OCI-LY7 (cell line): ENCODE measurements at regions not wholly inside any gene's neighbourhood (a gene's known extent, or its start where the extent isn't known, plus 50 kb on each side); places are given as distances from the start of the nearest gene placed in this dataset.

ENCODE experiments used
- BruUV-seq: library from RNA; stranded (reverse); fragments of 400-500 nt; replicated peaks from 2 replicates; lab custom pipeline; 2021; lab: Mats Ljungman, UMichigan
- CTCF ChIA-PET: fragments of 300-600 bp; sonication (Branson Sonifier 250); formaldehyde crosslinking; loops from one replicate; lab custom pipeline; 2022; ENCODE audit warnings: antibody characterized with exemption; ENCODE audit not compliant: unreplicated experiment; lab: Charles Lee
- POLR2A ChIA-PET: fragments of 300-600 bp; sonication (Branson Sonifier 250); formaldehyde crosslinking; loops from one replicate; lab custom pipeline; 2022; ENCODE audit warnings: antibody characterized with exemption; lab: Charles Lee
- DNase-seq: peaks from one replicate; pipeline ENCODE4 v3.0.0-alpha.2; 2015; ENCODE audit warnings: low spot score
- H2AFZ ChIP-seq: fragments of 200-600 bp; sonication (generic), shearing (Covaris generic); 2 replicates; pipeline ENCODE4 v1.6.1; 2014; ENCODE audit warnings: mild to moderate bottlenecking, antibody characterized with exemption, low read length, moderate library complexity
- H3K27ac ChIP-seq: fragments of 200-600 bp; sonication (generic); 2 replicates; pipeline ENCODE4 v1.5.1; 2014; ENCODE audit warnings: mixed run types, low read depth, mild to moderate bottlenecking, moderate library complexity, low read length, inconsistent platforms; ENCODE audit not compliant: poor library complexity, severe bottlenecking
- H3K36me3 ChIP-seq: fragments of 200-600 bp; sonication (generic); 2 replicates; pipeline ENCODE4 v1.6.1; 2014; ENCODE audit warnings: mild to moderate bottlenecking, antibody characterized with exemption, low read length, moderate library complexity, mixed read lengths; ENCODE audit not compliant: insufficient read depth
- H3K4me1 ChIP-seq: fragments of 200-600 bp; sonication (generic); 2 replicates; pipeline ENCODE4 v1.5.1; 2014; ENCODE audit warnings: mild to moderate bottlenecking, low read length; ENCODE audit not compliant: insufficient read depth, poor library complexity, severe bottlenecking
- H3K4me2 ChIP-seq: fragments of 200-600 bp; sonication (generic); 2 replicates; pipeline ENCODE4 v1.6.1; 2014; ENCODE audit warnings: mild to moderate bottlenecking, low read length
- H3K4me3 ChIP-seq: fragments of 200-600 bp; sonication (generic); 2 replicates; pipeline ENCODE4 v1.5.1; 2014; ENCODE audit warnings: mild to moderate bottlenecking, low read depth, low read length; ENCODE audit not compliant: poor library complexity, severe bottlenecking
- H3K79me2 ChIP-seq: fragments of 200-600 bp; sonication (generic); 2 replicates; pipeline ENCODE4 v1.6.1; 2016; ENCODE audit warnings: low read depth, mild to moderate bottlenecking, low read length, moderate library complexity, mixed read lengths; ENCODE audit not compliant: insufficient read depth
- H3K9me2 ChIP-seq: fragments of 200-600 bp; sonication (generic); 2 replicates; pipeline ENCODE4 v1.6.1; 2016; ENCODE audit warnings: mild to moderate bottlenecking, low read length, mixed read lengths; ENCODE audit not compliant: insufficient read depth
- H3K9me3 ChIP-seq: fragments of 200-600 bp; sonication (generic); 2 replicates; pipeline ENCODE4 v1.6.1; 2014; ENCODE audit warnings: mild to moderate bottlenecking, mixed run types, low read length, mixed read lengths
- H4K20me1 ChIP-seq: fragments of 200-600 bp; sonication (generic); 2 replicates; pipeline ENCODE4 v1.6.1; 2014; ENCODE audit warnings: mild to moderate bottlenecking, antibody characterized with exemption, low read length, moderate library complexity, mixed read lengths; ENCODE audit not compliant: insufficient read depth
- CTCF ChIP-seq: fragments of 200-600 bp; sonication (generic); conservative IDR thresholded peaks from 2 replicates; pipeline ENCODE4 v1.5.1; 2014; ENCODE audit warnings: mild to moderate bottlenecking, antibody characterized with exemption, low read length, moderate library complexity, mixed read lengths
- EZH2phosphoT487 ChIP-seq: fragments of 200-600 bp; sonication (generic); IDR thresholded peaks from 2 replicates; pipeline ENCODE4 v1.6.1; 2018; ENCODE audit warnings: low read depth, borderline replicate concordance, mild to moderate bottlenecking, mixed run types, antibody characterized with exemption, low read length, moderate library complexity, mixed read lengths
- intact Hi-C: fragments of 100-400 bp; cut with micrococcal nuclease; formaldehyde crosslinking; loops from one replicate; pipeline ENCODE4 v1.10.0; 2022; ENCODE audit not compliant: unreplicated experiment

GRCh38 chr7:420142-421093 is 99.2 kb downstream of the PDGFA start:
- Histone ChIP-seq H2AFZ (no peak overlapping the region), H3K79me2 (no peaks in the 10 kb centered on the region), H3K9me3 (no peaks in the 10 kb centered on the region), H3K4me2 (no peak overlapping the region), H3K4me3 (no peak overlapping the region), H3K27ac (no peak overlapping the region), H3K4me1 (no peaks in the 10 kb centered on the region), H3K36me3 (no peaks in the 10 kb centered on the region), H3K9me2 (no peaks in the 10 kb centered on the region), H4K20me1 (no peaks in the 10 kb centered on the region)
- intact Hi-C loops = no loop called here
- ChIA-PET CTCF (no interaction called here), POLR2A (no interaction called here)
- no peak for DNase-seq
- no peak for TF ChIP-seq CTCF
- no peak for TF ChIP-seq EZH2phosphoT487
- no TSS peak for BruUV-seq

- H3K36me3 ChIP-seq = no peaks in the 10 kb centered on the region
- ChIA-PET POLR2A (interaction anchor here (0.7 kb wide), 1 partner anchor 1982 kb away, joined by 3 read pairs; no protein-coding TSS in a partner anchor), CTCF (no interaction called here)
- no peak overlapping the region for H2AFZ ChIP-seq
- no peaks in the 10 kb centered on the region for H3K4me1 ChIP-seq
- no peaks in the 10 kb centered on the region for H4K20me1 ChIP-seq
- no peaks in the 10 kb centered on the region for H3K9me2 ChIP-seq
- no peaks in the 10 kb centered on the region for H3K79me2 ChIP-seq
- no peak overlapping the region for H3K4me2 ChIP-seq
- H3K9me3 ChIP-seq = no peaks in the 10 kb centered on the region
- H3K27ac ChIP-seq = no peak overlapping the region
- BruUV-seq = no TSS peak
- intact Hi-C loops = no loop called here
- TF ChIP-seq CTCF (no peak), EZH2phosphoT487 (no peak)
- DNase-seq = no peak
- H3K4me3 ChIP-seq = no peak overlapping the region
Measured at GRCh38 chr7:421136-421991, 98.3 kb downstream of the PDGFA start.
